NT2/D1 (cell line): ENCODE measurements at regions not wholly inside any gene's neighbourhood (a gene's known extent, or its start where the extent isn't known, plus 50 kb on each side); places are given as distances from the start of the nearest gene placed in this dataset.

ENCODE experiments used
- DNase-seq: peaks from one replicate; pipeline ENCODE4 v3.0.0-alpha.2; 2011; ENCODE audit warnings: low read depth, low spot score
- H3K27me3 ChIP-seq: 2 replicates; pipeline ENCODE4 v1.6.0; 2011; ENCODE audit warnings: mild to moderate bottlenecking; ENCODE audit not compliant: insufficient read length, insufficient read depth
- H3K36me3 ChIP-seq: 2 replicates; pipeline ENCODE4 v1.6.1; 2011; ENCODE audit warnings: mild to moderate bottlenecking, low read length, mixed read lengths; ENCODE audit not compliant: insufficient read depth, insufficient read length
- H3K4me1 ChIP-seq: 2 replicates; pipeline ENCODE4 v1.5.1; 2011; ENCODE audit not compliant: insufficient read depth, insufficient read length
- H3K4me3 ChIP-seq: 2 replicates; pipeline ENCODE4 v1.5.1; 2011; ENCODE audit warnings: low read depth; ENCODE audit not compliant: insufficient read length
- H3K9ac ChIP-seq: 2 replicates; pipeline ENCODE4 v1.6.0; 2011; ENCODE audit warnings: low read depth; ENCODE audit not compliant: insufficient read length
- H3K9me3 ChIP-seq: 2 replicates; pipeline ENCODE4 v1.5.1; 2011; ENCODE audit warnings: mild to moderate bottlenecking, low read length; ENCODE audit not compliant: insufficient read depth
- SUZ12 ChIP-seq: IDR thresholded peaks from 2 replicates; pipeline ENCODE4 v1.6.1; 2011; ENCODE audit not compliant: insufficient read length, insufficient read depth; ENCODE audit errors: extremely low read depth
- YY1 ChIP-seq: IDR thresholded peaks from 2 replicates; pipeline ENCODE4 v1.6.1; 2011; ENCODE audit not compliant: insufficient read length, insufficient read depth
- ZNF274 ChIP-seq: IDR thresholded peaks from 2 replicates; pipeline ENCODE4 v1.6.1; 2011; ENCODE audit warnings: mild to moderate bottlenecking, low read depth, low read length

DNA sequence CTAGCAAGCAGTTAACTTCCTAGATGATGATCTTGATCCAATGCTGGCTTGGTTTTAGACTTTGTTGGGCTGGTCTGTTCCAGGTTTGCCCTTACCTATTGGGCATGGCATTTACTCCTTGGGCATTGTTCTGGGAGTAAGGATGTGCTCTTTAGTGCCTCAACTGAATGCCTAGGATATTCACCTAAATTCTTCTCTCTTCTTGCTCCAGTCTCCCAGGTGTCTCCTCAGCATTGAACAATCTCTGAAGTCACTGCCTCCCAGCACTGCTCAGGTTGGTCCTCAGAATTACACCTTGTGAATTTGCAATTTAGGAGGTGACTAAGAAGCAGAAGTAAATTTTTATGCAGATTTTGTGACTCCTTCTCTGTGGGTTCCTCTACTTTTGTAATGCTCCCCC, 307.7 kb upstream of the COL3A1 start:
- no peak for TF ChIP-seq YY1
- TF ChIP-seq ZNF274, result no peak
- TF ChIP-seq SUZ12, result no peak
- Histone ChIP-seq H3K4me3 (no peak overlapping the region), H3K4me1 (no peaks in the 10 kb centered on the region), H3K9me3 (no peaks in the 10 kb centered on the region), H3K27me3 (no peaks in the 10 kb centered on the region), H3K36me3 (no peaks in the 10 kb centered on the region), H3K9ac (no peak overlapping the region)
- DNase-seq, result no peak

GRCh38 chr2:188668017-188668680, 306.0 kb upstream of the COL3A1 start:
- no peaks in the 10 kb centered on the region for H3K4me1 ChIP-seq
- no peak overlapping the region for H3K4me3 ChIP-seq
- DNase-seq, result no peak
- no peak for TF ChIP-seq YY1
- TF ChIP-seq SUZ12, result no peak
- TF ChIP-seq ZNF274, result no peak
- no peaks in the 10 kb centered on the region for H3K36me3 ChIP-seq
- H3K9ac ChIP-seq, result no peak overlapping the region
- H3K9me3 ChIP-seq, result no peaks in the 10 kb centered on the region
- no peaks in the 10 kb centered on the region for H3K27me3 ChIP-seq

GRCh38 chr2:188675391-188676009, 298.7 kb upstream of the COL3A1 start:
- Histone ChIP-seq H3K4me1 (no peaks in the 10 kb centered on the region), H3K36me3 (no peaks in the 10 kb centered on the region), H3K27me3 (no peaks in the 10 kb centered on the region), H3K4me3 (no peak overlapping the region), H3K9me3 (no peaks in the 10 kb centered on the region), H3K9ac (no peak overlapping the region)
- DNase-seq, result peak; percentile 6
- no peak for TF ChIP-seq YY1

GRCh38 chr2:188676010-188676400, 298.2 kb upstream of the COL3A1 start:
- no peak overlapping the region for H3K4me3 ChIP-seq
- no peaks in the 10 kb centered on the region for H3K27me3 ChIP-seq
- H3K9ac ChIP-seq, result no peak overlapping the region
- TF ChIP-seq YY1 (no peak), SUZ12 (no peak), ZNF274 (no peak)
- DNase-seq, result no peak
- H3K9me3 ChIP-seq, result no peaks in the 10 kb centered on the region
- H3K4me1 ChIP-seq, result no peaks in the 10 kb centered on the region
- no peaks in the 10 kb centered on the region for H3K36me3 ChIP-seq

DNA sequence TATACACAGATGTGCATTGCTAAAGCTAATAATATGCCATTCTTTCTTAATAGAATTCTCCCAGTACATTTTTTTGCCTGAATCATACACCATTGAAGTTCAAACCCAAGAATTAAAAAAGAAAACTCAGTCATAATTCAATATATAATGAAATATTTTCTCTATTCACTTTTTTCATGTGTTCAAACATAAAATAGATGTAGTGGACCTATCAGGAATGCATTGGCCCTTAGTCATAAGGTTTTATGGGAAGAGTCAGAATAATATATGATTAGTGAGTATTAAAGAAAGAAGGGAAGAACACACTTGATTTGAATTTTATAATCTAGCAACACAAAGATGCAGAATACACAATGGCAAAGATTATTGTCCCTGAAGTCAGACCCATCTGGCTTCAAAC, 297.0 kb upstream of the COL3A1 start:
- TF ChIP-seq SUZ12 (no peak), YY1 (no peak)
- Histone ChIP-seq H3K9me3 (no peaks in the 10 kb centered on the region), H3K36me3 (no peaks in the 10 kb centered on the region), H3K4me1 (no peaks in the 10 kb centered on the region), H3K9ac (no peak overlapping the region), H3K4me3 (no peak overlapping the region), H3K27me3 (no peaks in the 10 kb centered on the region)
- DNase-seq, result no peak

DNA sequence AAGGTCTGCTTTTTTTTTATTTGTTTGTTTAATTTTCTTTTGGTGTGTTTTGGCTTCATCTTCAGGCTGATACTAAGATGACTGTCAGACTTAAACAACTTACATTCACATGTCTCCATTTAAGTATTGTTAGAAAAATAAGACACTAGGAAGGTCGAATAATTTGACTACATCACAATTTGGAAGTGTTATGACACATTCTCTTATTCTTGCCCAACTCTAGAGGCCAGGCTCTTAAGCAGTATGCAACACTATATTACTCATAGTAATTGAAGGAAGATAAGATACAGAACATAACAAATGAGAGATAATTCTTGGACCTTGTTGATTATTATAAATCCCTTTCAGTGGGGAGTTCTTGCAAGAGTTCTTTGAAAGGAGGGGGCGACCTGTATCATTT, 295.3 kb upstream of the COL3A1 start:
- no peak overlapping the region for H3K4me3 ChIP-seq
- TF ChIP-seq YY1, result no peak
- no peak for TF ChIP-seq ZNF274
- no peak for TF ChIP-seq SUZ12
- no peak overlapping the region for H3K9ac ChIP-seq
- no peaks in the 10 kb centered on the region for H3K27me3 ChIP-seq
- H3K9me3 ChIP-seq, result no peaks in the 10 kb centered on the region
- no peak for DNase-seq
- no peaks in the 10 kb centered on the region for H3K36me3 ChIP-seq
- no peaks in the 10 kb centered on the region for H3K4me1 ChIP-seq

GRCh38 chr2:188682838-188683237, 291.3 kb upstream of the COL3A1 start:
- TF ChIP-seq ZNF274 (no peak), SUZ12 (no peak), YY1 (no peak)
- no peak for DNase-seq
- no peaks in the 10 kb centered on the region for H3K36me3 ChIP-seq

GRCh38 chr2:188684795-188685194, 289.4 kb upstream of the COL3A1 start:
- no peaks in the 10 kb centered on the region for H3K9me3 ChIP-seq
- no peaks in the 10 kb centered on the region for H3K27me3 ChIP-seq
- H3K4me3 ChIP-seq, result no peak overlapping the region
- H3K9ac ChIP-seq, result no peak overlapping the region
- TF ChIP-seq SUZ12 (no peak), ZNF274 (no peak), YY1 (no peak)
- DNase-seq, result no peak
- no peaks in the 10 kb centered on the region for H3K4me1 ChIP-seq
- H3K36me3 ChIP-seq, result no peaks in the 10 kb centered on the region

More at GRCh38 chr2:188682838-188683237, 291.3 kb upstream of the COL3A1 start:
- H3K27me3 ChIP-seq, result no peaks in the 10 kb centered on the region
- no peaks in the 10 kb centered on the region for H3K9me3 ChIP-seq
- no peak overlapping the region for H3K9ac ChIP-seq
- H3K4me3 ChIP-seq, result no peak overlapping the region
- no peaks in the 10 kb centered on the region for H3K4me1 ChIP-seq
